BJ (cell line): ENCODE measurements at regions not wholly inside any gene's neighbourhood (a gene's known extent, or its start where the extent isn't known, plus 50 kb on each side); places are given as distances from the start of the nearest gene placed in this dataset.
A peak's percentile ranks its signal among the peaks of the same experiment; 100 is the strongest.

Source experiments
- CTCF ChIA-PET: fragments of 350-600 bp; formaldehyde crosslinking; extraction: SDS; loops from one replicate; lab custom pipeline; 2021; ENCODE audit warnings: antibody characterized with exemption, inconsistent platforms; lab: Yijun Ruan, JAX
- POLR2A ChIA-PET: fragments of 300-600 bp; sonication (Branson Sonifier 250); formaldehyde crosslinking; extraction: SDS; loops from one replicate; lab custom pipeline; 2021; ENCODE audit warnings: antibody characterized with exemption; lab: Charles Lee
- DNase-seq: peaks from one replicate; pipeline ENCODE4 v3.0.0-alpha.2; 2011; ENCODE audit warnings: low read depth
- H3K27me3 ChIP-seq: 2 replicates; pipeline ENCODE4 v1.6.0; 2011; ENCODE audit warnings: low read length; ENCODE audit not compliant: control insufficient read depth, insufficient read depth
- H3K36me3 ChIP-seq: 2 replicates; pipeline ENCODE4 v1.5.1; 2011; ENCODE audit warnings: low read length; ENCODE audit not compliant: control insufficient read depth, insufficient read depth
- H3K4me3 ChIP-seq: 2 replicates; pipeline ENCODE4 v1.5.1; 2011; ENCODE audit warnings: low read depth, mild to moderate bottlenecking, control low read depth, low read length
- CTCF ChIP-seq: IDR thresholded peaks from 2 replicates; pipeline ENCODE4 v1.5.1; 2011; ENCODE audit warnings: low read depth, mild to moderate bottlenecking, control low read depth, inconsistent platforms, low read length, moderate library complexity; ENCODE audit not compliant: insufficient read depth

DNA sequence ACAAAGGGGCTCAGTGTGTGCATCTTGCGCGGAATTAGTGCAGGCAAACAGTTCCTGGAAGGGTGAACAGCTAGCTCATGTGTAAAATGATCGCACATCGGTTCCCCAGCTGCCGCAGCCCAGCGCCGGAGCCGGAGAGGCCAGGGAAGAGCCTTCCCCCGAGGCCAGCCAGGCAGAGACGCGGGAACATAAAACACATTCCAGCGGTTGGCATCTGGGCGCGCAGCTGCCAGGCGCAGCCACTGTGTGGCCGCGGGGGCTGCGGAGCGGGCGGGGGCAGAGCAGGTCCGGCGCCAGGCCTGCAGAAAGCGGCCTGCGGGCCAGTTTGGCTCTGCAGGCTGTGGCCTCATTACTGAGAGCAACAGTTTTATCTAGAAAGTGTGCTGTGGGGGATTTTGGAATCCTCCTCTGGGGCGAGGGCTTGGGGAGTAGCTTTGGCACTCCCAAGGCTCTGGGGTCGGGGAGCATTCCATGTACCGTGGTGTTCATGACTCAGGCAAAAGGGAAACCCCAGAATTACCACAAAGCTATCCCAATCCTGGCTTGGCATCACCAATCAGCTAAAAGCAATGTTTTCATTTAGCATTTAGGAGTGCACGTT is 74.3 kb downstream of the SAMD9 start:
- POLR2A ChIA-PET = interaction anchor here (0.7 kb wide), 1 partner anchor 435 kb away, joined by 10 read pairs; no protein-coding TSS in a partner anchor
- TF ChIP-seq CTCF = no peak
- CTCF ChIA-PET = interaction anchor here (0.9 to 2.1 kb wide), 6 partner anchors 11 to 423 kb away, joined by 3 to 13 read pairs (median 4); no protein-coding TSS in a partner anchor
- Histone ChIP-seq H3K27me3 (no peaks in the 10 kb centered on the region), H3K36me3 (no peaks in the 10 kb centered on the region), H3K4me3 (peak overlapping the region; percentile 27; the same call in 1 of the 2 replicates)
- DNase-seq = peak; percentile 48

DNA sequence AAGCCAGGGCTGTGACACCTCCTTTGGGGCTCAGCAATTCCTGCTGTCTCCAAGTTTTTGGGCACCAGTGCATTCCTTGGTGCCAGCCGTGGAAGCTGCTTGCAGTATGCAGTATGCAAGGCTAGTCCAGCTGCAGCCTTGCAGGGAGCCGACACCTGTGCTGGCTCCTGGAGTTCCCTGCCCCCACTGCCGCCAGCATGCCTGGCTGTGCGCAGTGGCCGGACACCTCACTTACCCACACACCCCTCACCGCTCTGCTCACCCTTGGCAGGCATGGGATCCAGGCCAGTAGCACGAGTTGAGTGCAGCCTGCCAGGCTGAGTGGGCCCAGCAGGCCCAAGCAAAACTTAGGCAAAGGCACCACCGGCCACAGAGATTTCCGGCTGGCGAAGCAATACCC is 77.4 kb downstream of the SAMD9 start:
- DNase-seq = no peak
- ChIA-PET POLR2A (no interaction called here), CTCF (interaction anchor here (0.8 kb wide), 1 partner anchor 75 kb away, joined by 3 read pairs; no protein-coding TSS in a partner anchor)
- no peak for TF ChIP-seq CTCF
- H3K27me3 ChIP-seq = no peaks in the 10 kb centered on the region
- no peak overlapping the region for H3K4me3 ChIP-seq
- no peaks in the 10 kb centered on the region for H3K36me3 ChIP-seq

- no peak overlapping the region for H3K4me3 ChIP-seq
- DNase-seq = no peak
- H3K36me3 ChIP-seq = no peaks in the 10 kb centered on the region
- no peaks in the 10 kb centered on the region for H3K27me3 ChIP-seq
- ChIA-PET CTCF (interaction anchor here (0.6 to 1.0 kb wide), 3 partner anchors 15 to 75 kb away, joined by 3 to 4 read pairs (median 3); no protein-coding TSS in a partner anchor), POLR2A (no interaction called here)
- TF ChIP-seq CTCF = no peak
Measured at GRCh38 chr7:93039786-93040185, 78.0 kb downstream of the SAMD9 start.

- Histone ChIP-seq H3K27me3 (no peaks in the 10 kb centered on the region), H3K36me3 (no peaks in the 10 kb centered on the region), H3K4me3 (no peak overlapping the region)
- CTCF ChIA-PET = interaction anchor here (0.8 to 1.0 kb wide), 2 partner anchors 65 to 74 kb away, joined by 3 read pairs; no protein-coding TSS in a partner anchor
- no peak for TF ChIP-seq CTCF
- POLR2A ChIA-PET = no interaction called here
- no peak for DNase-seq
Measured at GRCh38 chr7:93039282-93039681, 78.5 kb downstream of the SAMD9 start.

DNA sequence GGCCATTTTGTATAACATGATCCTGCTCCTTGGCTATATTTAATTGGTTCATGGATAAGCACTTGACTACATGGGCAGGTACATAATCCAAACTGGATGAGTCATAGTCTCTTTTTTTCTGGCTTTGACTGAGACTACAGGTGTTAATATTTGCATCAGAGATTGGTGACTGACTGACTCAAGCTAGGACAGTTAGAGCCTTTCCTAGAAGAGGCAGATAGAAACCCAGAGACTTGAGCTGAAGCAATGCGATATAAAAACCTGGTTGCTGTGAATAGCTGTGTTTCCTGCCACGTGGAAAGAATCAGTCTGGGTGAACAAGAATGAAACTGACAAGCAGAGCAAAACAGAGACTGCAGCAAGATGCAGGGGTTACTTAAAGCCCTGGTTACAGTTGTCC is 81.0 kb downstream of the SAMD9 start:
- POLR2A ChIA-PET = no interaction called here
- CTCF ChIA-PET = interaction anchor here (0.9 kb wide), 2 partner anchors 10 to 415 kb away, joined by 3 read pairs; no protein-coding TSS in a partner anchor

More for the DNA sequence above, 81.0 kb downstream of the SAMD9 start:
- DNase-seq = no peak
- Histone ChIP-seq H3K27me3 (no peaks in the 10 kb centered on the region), H3K36me3 (no peaks in the 10 kb centered on the region), H3K4me3 (no peak overlapping the region)
- no peak for TF ChIP-seq CTCF
